Activated naive CD4-positive, alpha-beta T cell treated with anti-CD3 and anti-CD28 coated beads, Interleukin-2, amount 50 U/mL, for 16 hours (primary cell): ENCODE measurements at regions not wholly inside any gene's neighbourhood (a gene's known extent, or its start where the extent isn't known, plus 50 kb on each side); places are given as distances from the start of the nearest gene placed in this dataset.
"Not testable (repeated sequence)": the region's sequence is repeated elsewhere in the genome, so short reads cannot be mapped to it uniquely, and the experiment has no call there.

Source experiments
- DNase-seq: peaks from one replicate; pipeline ENCODE4 v3.0.0-alpha.2; 2020

DNA sequence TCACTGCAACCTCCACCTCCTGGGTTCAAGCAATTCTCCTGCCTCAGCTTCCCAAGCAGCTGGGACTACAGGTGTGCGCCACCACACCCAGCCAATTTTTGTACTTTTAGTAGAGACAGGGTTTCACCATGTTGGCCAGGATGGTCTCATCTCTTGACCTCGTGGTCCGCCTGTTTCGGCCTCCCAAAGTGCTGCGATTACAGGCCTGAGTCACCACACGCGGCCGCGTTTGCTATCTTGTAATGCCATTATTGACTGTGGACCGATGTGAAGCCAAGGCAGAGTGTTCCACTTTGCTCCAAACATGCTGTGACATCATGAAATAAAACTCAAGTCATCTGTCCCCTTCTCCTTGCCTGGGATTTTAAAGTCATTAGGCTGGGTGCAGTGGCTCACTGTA is 72.1 kb upstream of the CHD2 start:
- not testable (repeated sequence) for DNase-seq

DNA sequence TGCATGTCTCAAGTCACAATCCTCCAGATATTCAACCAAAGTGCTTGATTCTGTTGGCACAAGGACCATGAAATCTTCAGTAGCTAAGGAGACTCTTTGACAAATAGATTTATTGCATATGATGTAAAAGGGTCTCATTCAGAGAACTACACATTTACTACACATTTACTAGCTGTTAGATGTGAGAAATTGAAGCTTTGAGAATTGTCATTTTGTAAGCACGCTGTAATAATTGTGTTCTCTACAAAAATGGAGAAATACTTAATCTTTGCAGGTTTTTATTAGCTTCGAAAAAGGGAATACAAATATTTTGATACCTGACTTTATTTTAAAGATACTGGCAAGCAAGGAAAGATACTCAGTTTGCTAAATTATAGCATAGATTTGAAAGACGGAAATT is 70.2 kb upstream of the CHD2 start:
- no peak for DNase-seq

DNA sequence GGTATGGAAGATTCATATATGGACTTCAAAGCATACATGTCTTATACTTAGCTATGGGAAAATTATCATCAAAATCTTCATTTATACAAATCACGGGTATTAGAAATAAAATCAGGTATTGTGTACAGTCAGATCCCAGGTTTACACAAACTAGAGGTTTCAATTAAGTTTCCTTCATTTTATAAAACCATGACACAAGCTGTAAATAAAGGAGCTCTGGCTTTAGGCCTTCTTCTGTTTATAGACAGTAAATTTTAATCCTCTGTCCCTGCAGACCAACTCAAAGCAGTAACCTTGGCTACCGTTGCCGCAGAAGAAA is 68.8 kb upstream of the CHD2 start:
- no peak for DNase-seq

DNA sequence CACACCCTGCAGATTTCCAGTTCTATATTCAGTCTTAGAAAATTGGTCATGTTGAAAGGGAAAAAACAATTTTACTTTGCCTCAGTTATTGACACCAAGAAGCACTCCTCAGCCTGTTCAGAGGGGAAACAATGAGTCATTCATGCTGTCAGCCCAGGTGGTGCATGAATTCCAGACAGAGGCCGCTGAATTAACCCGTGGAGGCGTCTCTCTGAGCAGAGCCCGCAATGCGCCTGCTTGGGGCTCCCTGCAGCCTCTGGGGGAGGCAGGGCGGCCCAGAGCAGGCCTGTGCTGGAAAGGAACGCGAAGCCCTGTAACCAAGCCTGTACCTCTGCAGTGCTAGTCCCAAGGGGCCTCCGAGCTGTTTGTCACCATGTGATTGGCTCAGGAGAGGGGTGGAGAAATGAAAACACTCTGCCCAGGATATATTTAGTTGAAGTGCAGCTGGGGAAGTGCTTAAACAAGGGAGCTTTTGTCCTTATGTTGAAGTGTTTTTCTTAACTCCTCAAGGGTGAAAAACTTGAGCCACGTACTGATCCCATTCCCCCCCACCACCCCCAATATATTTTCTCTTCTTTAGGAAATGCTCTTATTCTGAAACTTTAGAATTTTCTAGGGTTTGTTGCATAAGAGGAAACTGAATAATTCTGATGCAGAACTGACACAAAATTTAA is 68.3 kb upstream of the CHD2 start:
- peak; percentile 87 for DNase-seq

DNA sequence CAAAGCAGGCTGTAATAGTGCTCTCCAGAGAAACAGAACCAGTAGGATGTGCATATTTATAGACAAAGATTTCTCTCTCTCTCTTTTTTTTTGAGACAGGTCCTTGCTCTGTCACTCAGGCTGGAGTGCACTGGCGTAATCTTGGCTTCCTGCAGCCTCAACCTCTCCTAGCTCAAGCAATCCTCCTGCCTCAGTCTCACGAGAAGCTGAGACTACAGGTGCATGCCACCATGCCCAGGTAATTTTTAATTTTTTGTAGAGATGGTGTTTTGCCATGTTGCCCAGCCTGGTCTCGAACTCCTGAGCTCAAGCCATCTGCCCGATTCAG is 67.1 kb upstream of the CHD2 start:
- DNase-seq = no peak

DNA sequence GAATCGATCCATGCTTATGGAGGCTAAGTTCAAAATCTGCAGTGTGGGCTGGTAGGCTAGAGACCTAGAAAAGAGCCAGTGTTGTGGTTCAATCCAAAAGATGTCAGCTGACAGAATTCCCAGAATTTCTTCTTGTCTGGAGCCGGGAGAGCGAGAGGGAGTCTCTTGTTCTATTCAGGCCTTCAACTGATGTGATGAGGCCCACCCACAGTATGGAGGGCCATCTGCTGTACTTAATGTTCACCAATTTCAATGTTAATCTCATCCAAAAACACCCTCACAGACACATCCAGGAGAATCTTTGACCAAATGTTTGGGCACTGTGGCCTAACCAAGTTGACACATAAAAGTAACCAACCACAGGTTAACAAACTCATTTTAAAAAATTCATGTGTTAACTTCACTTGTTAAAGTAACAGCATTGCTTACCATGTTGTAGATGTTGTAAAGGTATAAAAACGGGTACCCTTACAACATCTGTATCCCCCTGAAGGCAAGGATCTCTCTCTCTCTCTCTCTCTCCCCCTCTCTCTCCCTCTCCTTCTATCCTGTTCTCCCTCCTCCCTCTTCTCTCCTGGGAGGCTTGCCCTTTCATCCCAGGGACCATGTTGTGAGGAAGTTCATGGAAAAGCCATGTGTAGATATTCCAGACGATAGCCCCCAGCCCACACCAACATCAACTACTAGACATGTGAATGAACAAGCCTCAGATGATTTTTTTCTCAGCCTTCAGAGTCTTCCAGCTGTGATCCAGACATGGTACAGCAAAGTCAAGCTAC is 66.4 kb upstream of the CHD2 start:
- no peak for DNase-seq

GRCh38 chr15:92839696-92840095 is 60.4 kb upstream of the CHD2 start:
- DNase-seq = no peak

DNA sequence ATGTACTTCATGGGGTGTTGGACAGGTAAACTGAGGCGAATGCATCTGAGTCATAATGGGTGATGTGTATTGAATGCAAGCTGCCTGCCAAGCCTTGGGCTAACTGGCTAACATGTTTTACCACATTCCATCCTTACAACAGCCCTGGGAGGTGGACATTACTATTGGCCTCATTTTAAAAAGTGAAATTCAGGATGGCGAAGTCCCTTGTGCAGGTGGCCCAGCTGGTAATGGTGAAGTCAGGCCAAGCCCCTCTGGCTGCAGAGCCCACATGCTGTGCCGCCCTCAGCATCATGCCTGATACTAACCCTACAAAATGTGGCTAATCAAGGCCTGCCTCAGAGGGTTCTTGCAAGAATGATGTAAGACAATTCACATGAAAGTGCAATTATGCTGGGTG is 60.0 kb upstream of the CHD2 start:
- DNase-seq = no peak

- no peak for DNase-seq
These were observed 56.8 kb upstream of the CHD2 start for GRCh38 chr15:92843326-92843725.

- DNase-seq = no peak
These were observed 56.3 kb upstream of the CHD2 start for GRCh38 chr15:92843814-92844213.

DNA sequence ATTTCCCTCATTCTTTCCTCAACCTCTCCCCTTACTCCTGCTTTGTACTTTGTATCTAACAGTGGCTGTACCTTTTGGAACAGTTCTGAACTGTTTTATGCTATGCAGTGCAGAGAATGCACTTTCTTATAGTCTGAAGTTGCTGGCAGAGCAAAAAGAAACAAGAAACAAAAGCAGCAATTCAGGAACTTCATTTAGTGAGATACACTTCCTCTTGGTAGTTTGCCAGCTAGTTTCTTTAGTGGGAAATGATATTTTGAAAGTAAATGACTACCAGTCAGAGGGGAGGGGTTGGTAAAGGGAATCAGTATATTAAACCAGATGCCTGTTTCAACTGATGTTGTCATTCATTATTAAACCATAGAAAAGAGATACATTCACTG is 55.0 kb upstream of the CHD2 start:
- DNase-seq = no peak

DNA sequence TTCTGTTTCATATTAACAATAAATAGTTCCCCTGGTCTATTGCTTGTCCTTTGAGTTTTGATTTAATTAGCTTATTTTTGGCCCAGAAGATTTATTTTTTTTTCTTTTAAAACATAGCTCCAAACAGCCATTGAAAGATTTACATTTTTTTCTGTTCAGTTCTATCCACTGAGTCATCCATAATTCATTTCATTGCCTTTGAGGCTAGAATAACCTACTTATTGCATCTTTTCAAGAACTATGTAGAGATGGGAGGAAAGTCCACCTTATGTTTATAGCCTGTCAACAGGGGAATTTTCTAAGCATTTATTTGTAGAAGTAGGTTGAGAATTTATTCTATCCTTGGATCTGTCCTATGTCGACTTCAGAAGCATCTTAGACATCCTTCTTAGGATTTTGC is 53.4 kb upstream of the CHD2 start:
- DNase-seq = no peak

DNA sequence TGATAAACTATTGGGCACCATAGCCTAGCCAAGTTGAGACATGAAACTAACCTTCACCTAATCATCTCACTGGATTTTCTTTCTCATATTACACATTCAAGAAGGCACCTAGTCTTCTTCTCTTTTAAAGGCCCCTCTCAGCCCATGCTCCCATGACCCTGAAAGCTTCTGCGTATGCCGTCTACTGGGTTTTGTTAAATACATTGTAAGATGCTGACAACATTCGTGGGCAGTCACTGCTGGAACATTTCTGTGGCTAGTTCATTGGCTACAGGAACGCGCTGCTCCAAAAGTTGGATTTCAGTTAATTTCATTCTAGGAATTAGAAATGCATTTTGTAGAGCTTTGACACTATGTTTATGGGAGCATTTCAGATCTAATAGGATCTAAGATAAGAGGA is 52.3 kb upstream of the CHD2 start:
- DNase-seq = no peak

DNA sequence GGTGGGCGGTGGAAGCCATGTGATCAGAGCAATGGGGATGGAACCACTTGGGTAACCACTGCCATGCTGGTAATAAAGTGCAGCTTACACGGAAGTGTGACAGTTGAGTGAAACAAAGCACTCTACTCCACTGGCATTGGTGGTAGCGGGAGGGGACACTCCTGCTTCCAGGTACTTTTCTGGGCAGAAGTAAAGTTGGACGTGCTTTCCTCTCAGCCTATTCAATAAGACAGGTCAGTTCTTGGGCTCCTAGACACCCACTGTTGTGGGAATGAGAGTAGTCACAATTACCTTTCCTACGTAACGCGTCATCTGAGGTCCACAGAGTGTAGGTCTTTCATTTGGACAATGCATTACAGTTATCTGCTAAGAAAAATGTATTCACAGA is 51.7 kb upstream of the CHD2 start:
- no peak for DNase-seq

DNA sequence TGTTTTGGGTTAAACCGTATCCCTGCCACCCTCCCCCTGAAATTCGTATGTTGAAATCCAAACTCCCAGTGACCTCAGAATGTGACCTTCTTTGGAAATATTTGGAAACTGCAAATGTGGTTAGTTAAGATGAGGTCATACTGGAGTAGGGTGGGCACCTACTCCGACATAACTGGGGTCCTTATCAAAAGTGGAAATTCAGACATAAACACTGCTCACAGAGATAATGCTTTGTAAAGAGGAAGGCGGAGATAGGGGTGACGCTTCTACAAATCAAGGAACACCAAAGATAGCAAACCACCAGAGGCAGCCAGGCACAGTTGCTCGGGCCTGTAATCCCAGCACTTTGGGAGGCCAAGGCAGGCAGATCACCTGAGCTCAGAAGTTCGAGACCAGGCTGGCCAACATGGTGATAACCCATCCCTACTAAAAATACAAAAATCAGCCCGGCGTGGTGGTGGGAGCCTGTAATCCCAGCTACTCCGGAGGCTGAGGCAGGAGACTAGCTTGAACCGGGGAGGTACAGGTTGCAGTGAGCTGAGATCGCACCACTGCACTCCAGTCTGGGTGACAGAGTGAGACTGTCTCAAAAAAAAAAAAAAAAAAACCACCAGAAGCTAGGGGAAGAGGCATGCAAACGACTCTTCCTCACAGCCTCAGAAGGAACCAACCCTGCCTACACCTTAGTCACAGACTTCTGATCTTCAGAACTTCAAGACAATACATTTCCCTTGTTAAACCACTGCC is 51.1 kb upstream of the CHD2 start:
- peak; percentile 35 for DNase-seq

GRCh38 chr15:92850218-92850617 is 49.9 kb upstream of the CHD2 start:
- peak; percentile 22 for DNase-seq
